AG04450 (cell line): ENCODE measurements at regions not wholly inside any gene's neighbourhood (a gene's known extent, or its start where the extent isn't known, plus 50 kb on each side); places are given as distances from the start of the nearest gene placed in this dataset.
"Not testable (repeated sequence)": the region's sequence is repeated elsewhere in the genome, so short reads cannot be mapped to it uniquely, and the experiment has no call there.

ENCODE experiments used
- CTCF ChIA-PET: fragments of 300-600, 350-600 bp; formaldehyde crosslinking; extraction: SDS; loops from one replicate; lab custom pipeline; 2022; ENCODE audit warnings: antibody characterized with exemption, inconsistent platforms; lab: Charles Lee
- POLR2A ChIA-PET: fragments of 350-600 bp; formaldehyde crosslinking; extraction: SDS; loops from one replicate; lab custom pipeline; 2021; ENCODE audit warnings: antibody characterized with exemption, inconsistent platforms; lab: Yijun Ruan, JAX
- DNase-seq: peaks from one replicate; pipeline ENCODE4 v3.0.0-alpha.2; 2011; ENCODE audit warnings: low read depth, low spot score
- H3K27ac ChIP-seq: one replicate; pipeline ENCODE4 v1.5.1; 2012; ENCODE audit warnings: low read depth, low read length, control low read depth
- H3K27me3 ChIP-seq: one replicate; pipeline ENCODE4 v1.6.0; 2012; ENCODE audit warnings: low read length; ENCODE audit not compliant: control insufficient read depth, insufficient read depth
- H3K4me3 ChIP-seq: 2 replicates; pipeline ENCODE4 v1.5.1; 2011; ENCODE audit warnings: mild to moderate bottlenecking, low read depth, low read length, control low read depth
- H3K9me3 ChIP-seq: 2 replicates; pipeline ENCODE4 v1.5.1; 2012; ENCODE audit warnings: low read length; ENCODE audit not compliant: control insufficient read depth, insufficient read depth
- CTCF ChIP-seq: IDR thresholded peaks from 2 replicates; pipeline ENCODE4 v1.5.1; 2011; ENCODE audit warnings: low read depth, low read length, control low read depth, inconsistent platforms

DNA sequence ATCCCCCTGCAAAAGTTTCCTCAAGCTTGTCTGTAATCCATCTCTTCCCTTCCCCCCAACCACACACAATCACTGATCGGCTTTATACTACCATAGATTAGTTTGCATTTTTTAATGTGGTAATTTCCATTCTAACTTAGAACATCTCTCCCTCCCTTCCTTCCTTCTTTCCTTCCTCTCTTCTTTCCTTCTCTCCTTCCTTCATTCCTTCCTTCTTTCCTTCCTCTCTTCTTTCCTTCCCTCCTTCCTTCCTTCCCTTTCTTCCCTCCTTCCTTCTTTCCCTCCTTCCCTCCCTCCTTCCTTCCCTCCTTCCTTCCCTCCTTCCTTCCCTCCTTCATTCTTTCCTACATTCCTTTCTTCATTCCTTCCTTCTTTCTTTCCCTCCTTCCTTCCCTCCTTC, 166.2 kb upstream of the MSX2 start:
- Histone ChIP-seq H3K9me3 (no peaks in the 10 kb centered on the region; the same call in 1 of the 2 replicates), H3K27ac (no peak overlapping the region), H3K27me3 (no peaks in the 10 kb centered on the region), H3K4me3 (no peak overlapping the region)
- no peak for DNase-seq
- ChIA-PET CTCF (interaction anchor here (0.6 kb wide), 1 partner anchor 1863 kb away, joined by 3 read pairs; no protein-coding TSS in a partner anchor), POLR2A (no interaction called here)
- no peak for TF ChIP-seq CTCF

DNA sequence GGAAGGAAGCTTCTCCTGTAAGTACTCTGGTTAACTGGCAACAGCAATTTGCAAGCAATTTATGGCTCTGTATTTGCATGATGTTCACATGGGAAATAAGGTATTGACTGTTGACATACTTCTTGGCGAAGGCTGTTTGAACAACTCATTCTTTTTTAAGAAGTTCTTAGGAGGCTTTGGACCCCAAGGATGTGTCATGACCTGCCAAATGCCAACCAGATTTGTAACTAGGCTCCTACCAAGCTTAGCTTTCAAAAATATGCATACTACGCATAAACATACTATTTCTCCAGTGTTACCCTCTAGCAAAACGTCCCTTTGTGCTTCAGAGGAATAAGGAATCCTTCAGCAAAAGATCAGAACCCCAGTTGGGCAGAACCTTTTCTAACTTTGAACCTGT, 165.2 kb upstream of the MSX2 start:
- H3K4me3 ChIP-seq = no peak overlapping the region
- ChIA-PET CTCF (interaction anchor here (0.6 kb wide), 1 partner anchor 95 kb away, joined by 3 read pairs; no protein-coding TSS in a partner anchor), POLR2A (interaction anchor here (1.3 kb wide), 1 partner anchor 27 kb away, joined by 6 read pairs; no protein-coding TSS in a partner anchor)
- DNase-seq = peak; percentile 83
- TF ChIP-seq CTCF = no peak
- no peaks in the 10 kb centered on the region; the same call in 1 of the 2 replicates for H3K9me3 ChIP-seq
- H3K27ac ChIP-seq = peak overlapping the region; percentile 54
- no peaks in the 10 kb centered on the region for H3K27me3 ChIP-seq

DNA sequence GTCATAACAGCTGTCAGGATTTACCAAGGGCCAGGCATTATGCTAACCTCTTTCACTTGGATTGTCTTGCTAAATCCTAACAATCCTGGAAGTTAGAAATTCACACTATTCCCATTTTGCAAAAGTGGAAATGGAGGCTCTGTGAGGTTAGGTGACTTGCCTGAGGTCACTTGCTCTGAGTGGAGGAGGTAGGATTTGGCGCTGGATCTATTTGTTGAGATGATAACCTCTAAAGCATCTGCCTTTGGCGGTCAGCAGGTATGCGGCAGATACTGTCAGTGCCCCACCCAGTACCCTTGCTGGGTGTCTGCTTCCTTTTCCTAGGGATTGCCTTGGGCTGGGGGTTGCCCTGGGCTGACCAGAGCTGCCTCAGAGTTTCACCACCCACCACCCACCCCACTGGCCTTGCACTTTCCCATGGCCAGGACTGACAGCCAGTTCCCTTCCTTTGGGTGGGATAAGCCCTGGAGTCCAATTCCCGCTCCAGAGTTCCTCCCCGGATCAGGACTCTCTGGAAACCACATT, 164.8 kb upstream of the MSX2 start:
- Histone ChIP-seq H3K4me3 (no peak overlapping the region), H3K27me3 (no peaks in the 10 kb centered on the region), H3K9me3 (no peaks in the 10 kb centered on the region; the same call in 1 of the 2 replicates), H3K27ac (peak overlapping the region; percentile 54)
- CTCF ChIA-PET = interaction anchor here (0.6 kb wide), 1 partner anchor 96 kb away, joined by 3 read pairs; no protein-coding TSS in a partner anchor
- TF ChIP-seq CTCF = no peak
- no peak for DNase-seq
- POLR2A ChIA-PET = interaction anchor here (1.3 kb wide), 1 partner anchor 27 kb away, joined by 6 read pairs; no protein-coding TSS in a partner anchor

- Histone ChIP-seq H3K4me3 (no peak overlapping the region), H3K27me3 (no peaks in the 10 kb centered on the region), H3K27ac (no peak overlapping the region), H3K9me3 (no peaks in the 10 kb centered on the region; the same call in 1 of the 2 replicates)
- POLR2A ChIA-PET = no interaction called here
- TF ChIP-seq CTCF = no peak
- CTCF ChIA-PET = interaction anchor here (1.2 kb wide), 1 partner anchor 37 kb away, joined by 3 read pairs; no protein-coding TSS in a partner anchor
- DNase-seq = no peak
Observed at GRCh38 chr5:174560861-174561260, 163.5 kb upstream of the MSX2 start.

DNA sequence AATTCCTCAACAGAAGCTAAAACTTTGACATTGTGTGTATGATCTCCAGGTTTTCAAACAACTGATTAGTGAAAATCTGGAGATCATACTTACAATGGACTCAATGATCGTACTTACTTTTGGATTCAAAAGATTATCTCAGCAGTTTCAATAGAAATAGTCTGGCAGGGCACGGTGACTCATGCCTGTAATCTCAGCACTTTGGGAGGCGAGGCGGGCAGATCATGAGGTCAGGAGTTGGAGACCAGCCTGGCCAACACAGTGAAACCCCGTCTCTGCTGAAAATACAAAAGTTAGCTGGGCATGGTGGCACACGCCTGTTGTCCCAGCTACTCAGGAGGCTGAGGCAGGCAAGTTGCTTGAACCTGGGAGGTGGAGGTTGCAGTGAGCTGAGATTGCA, 161.3 kb upstream of the MSX2 start:
- POLR2A ChIA-PET, H3K4me3 ChIP-seq, H3K9me3 ChIP-seq, H3K27ac ChIP-seq, DNase-seq, H3K27me3 ChIP-seq: not testable (repeated sequence)
- CTCF ChIA-PET = interaction anchor here (1.3 kb wide), 1 partner anchor 143 kb away, joined by 4 read pairs; no protein-coding TSS in a partner anchor
